ENCODE measurements at regions not wholly inside any gene's neighbourhood (a gene's known extent, or its start where the extent isn't known, plus 50 kb on each side); places are given as distances from the start of the nearest gene placed in this dataset.

- DNase-seq, result no peak
- TF ChIP-seq CTCF (IDR thresholded peaks at IDR 0.05; ENCODE audit: low read depth, low read length, missing control alignments), result no peak
- in situ Hi-C loops (cut with HindIII; ENCODE audit: low pct_ligation_motif_present, low sequenced_read_pairs), result no loop called here
Observed at GRCh38 chr4:123807866-123808265, 411.3 kb downstream of the SPRY1 start.

GRCh38 chr4:123809864-123810263, 413.3 kb downstream of the SPRY1 start:
- TF ChIP-seq CTCF (IDR thresholded peaks at IDR 0.05; ENCODE audit: low read depth, low read length, missing control alignments), result no peak
- no peak for DNase-seq
- in situ Hi-C loops (cut with HindIII; ENCODE audit: low pct_ligation_motif_present, low sequenced_read_pairs), result no loop called here

More at GRCh38 chr4:123807866-123808265, 411.3 kb downstream of the SPRY1 start:
- no peak overlapping the region for H3K27ac ChIP-seq
- H3K4me3 ChIP-seq (ENCODE audit: low read depth, low read length), result no peak overlapping the region
- H3K27me3 ChIP-seq (replicated peaks), result no peaks in the 10 kb centered on the region
- no peaks in the 10 kb centered on the region for H3K36me3 ChIP-seq (replicated peaks)

GRCh38 chr4:123812066-123812390, 415.4 kb downstream of the SPRY1 start:
- TF ChIP-seq CTCF (IDR thresholded peaks at IDR 0.05; ENCODE audit: low read depth, low read length, missing control alignments), result no peak
- in situ Hi-C loops (cut with HindIII; ENCODE audit: low pct_ligation_motif_present, low sequenced_read_pairs), result no loop called here
- H3K4me3 ChIP-seq (ENCODE audit: low read depth, low read length), result no peak overlapping the region

More at GRCh38 chr4:123809864-123810263, 413.3 kb downstream of the SPRY1 start:
- H3K27me3 ChIP-seq (replicated peaks), result no peaks in the 10 kb centered on the region
- no peak overlapping the region for H3K4me3 ChIP-seq (ENCODE audit: low read depth, low read length)
- H3K36me3 ChIP-seq (replicated peaks), result no peaks in the 10 kb centered on the region
- H3K27ac ChIP-seq, result no peak overlapping the region

GRCh38 chr4:123813901-123814300, 417.3 kb downstream of the SPRY1 start:
- TF ChIP-seq CTCF (IDR thresholded peaks at IDR 0.05; ENCODE audit: low read depth, low read length, missing control alignments), result no peak
- DNase-seq, result no peak
- no peak overlapping the region for H3K27ac ChIP-seq
- no peaks in the 10 kb centered on the region for H3K36me3 ChIP-seq (replicated peaks)
- in situ Hi-C loops (cut with HindIII; ENCODE audit: low pct_ligation_motif_present, low sequenced_read_pairs), result no loop called here
- H3K27me3 ChIP-seq (replicated peaks), result no peaks in the 10 kb centered on the region
- H3K4me3 ChIP-seq (ENCODE audit: low read depth, low read length), result no peak overlapping the region

More at GRCh38 chr4:123812066-123812390, 415.4 kb downstream of the SPRY1 start:
- H3K36me3 ChIP-seq (replicated peaks), result no peaks in the 10 kb centered on the region
- no peaks in the 10 kb centered on the region for H3K27me3 ChIP-seq (replicated peaks)
- DNase-seq, result no peak
- H3K27ac ChIP-seq, result no peak overlapping the region

- Histone ChIP-seq H3K27me3 (replicated peaks) (no peaks in the 10 kb centered on the region), H3K4me3 (ENCODE audit: low read depth, low read length) (no peak overlapping the region), H3K36me3 (replicated peaks) (no peaks in the 10 kb centered on the region), H3K27ac (no peak overlapping the region)
- no peak for DNase-seq
- in situ Hi-C loops (cut with HindIII; ENCODE audit: low pct_ligation_motif_present, low sequenced_read_pairs), result no loop called here
- TF ChIP-seq CTCF (IDR thresholded peaks at IDR 0.05; ENCODE audit: low read depth, low read length, missing control alignments), result no peak
Observed at GRCh38 chr4:123816462-123816861, 419.9 kb downstream of the SPRY1 start.

GRCh38 chr4:123817025-123817688, 420.6 kb downstream of the SPRY1 start:
- no peak for TF ChIP-seq CTCF (IDR thresholded peaks at IDR 0.05; ENCODE audit: low read depth, low read length, missing control alignments)
- no peak overlapping the region for H3K27ac ChIP-seq
- no peak overlapping the region for H3K4me3 ChIP-seq (ENCODE audit: low read depth, low read length)
- no peaks in the 10 kb centered on the region for H3K27me3 ChIP-seq (replicated peaks)
- in situ Hi-C loops (cut with HindIII; ENCODE audit: low pct_ligation_motif_present, low sequenced_read_pairs), result no loop called here
- no peaks in the 10 kb centered on the region for H3K36me3 ChIP-seq (replicated peaks)
- DNase-seq, result no peak

All from brain microvascular endothelial cell (primary cell).